ENCODE measurements at regions not wholly inside any gene's neighbourhood (a gene's known extent, or its start where the extent isn't known, plus 50 kb on each side); places are given as distances from the start of the nearest gene placed in this dataset.
"Not testable (repeated sequence)": the region's sequence is repeated elsewhere in the genome, so short reads cannot be mapped to it uniquely, and the experiment has no call there.

- no peak for DNase-seq
Measured at GRCh38 chr10:28186887-28187578, 115.8 kb downstream of the MPP7 start.

- no peak for DNase-seq
Measured at GRCh38 chr10:28186461-28186860, 116.4 kb downstream of the MPP7 start.

GRCh38 chr10:28184810-28185209, 118.1 kb downstream of the MPP7 start:
- DNase-seq, result no peak

GRCh38 chr10:28181478-28182096, 121.3 kb downstream of the MPP7 start:
- DNase-seq, result no peak

GRCh38 chr10:28180654-28181053, 122.2 kb downstream of the MPP7 start:
- DNase-seq, result no peak

GRCh38 chr10:28179743-28180099, 123.1 kb downstream of the MPP7 start:
- no peak for DNase-seq

GRCh38 chr10:28179006-28179742, 123.7 kb downstream of the MPP7 start:
- peak; percentile 0 for DNase-seq

GRCh38 chr10:28177944-28178637, 124.8 kb downstream of the MPP7 start:
- no peak for DNase-seq

- DNase-seq, result not testable (repeated sequence)
Measured at GRCh38 chr10:28176498-28176897, 126.4 kb downstream of the MPP7 start.

- DNase-seq, result no peak
Measured at GRCh38 chr10:28172223-28172610, 130.6 kb downstream of the MPP7 start.

GRCh38 chr10:28171468-28172222, 131.2 kb downstream of the MPP7 start:
- DNase-seq, result no peak

- DNase-seq, result no peak
Measured at GRCh38 chr10:28169525-28169924, 133.3 kb downstream of the MPP7 start.

GRCh38 chr10:28160866-28161405, 141.9 kb downstream of the MPP7 start:
- DNase-seq, result no peak

GRCh38 chr10:28157379-28157778, 145.5 kb downstream of the MPP7 start:
- no peak for DNase-seq

- no peak for DNase-seq
Measured at GRCh38 chr10:28155726-28156125, 147.1 kb downstream of the MPP7 start.

GRCh38 chr10:28151636-28152035, 151.2 kb downstream of the MPP7 start:
- DNase-seq, result no peak

GRCh38 chr10:28149746-28150145, 150.9 kb upstream of the ODAD2 start:
- DNase-seq, result no peak

GRCh38 chr10:28147706-28148105, 148.8 kb upstream of the ODAD2 start:
- DNase-seq, result no peak

- no peak for DNase-seq
Measured at GRCh38 chr10:28139138-28139537, 140.3 kb upstream of the ODAD2 start.

GRCh38 chr10:28137907-28138880, 139.3 kb upstream of the ODAD2 start:
- no peak for DNase-seq

- no peak for DNase-seq
Measured at GRCh38 chr10:28135258-28135657, 136.4 kb upstream of the ODAD2 start.

Measured in NCI-H748 treated with DMSO at 0.1 percent for 48 hours (cell line).